ENCODE measurements at regions not wholly inside any gene's neighbourhood (a gene's known extent, or its start where the extent isn't known, plus 50 kb on each side); places are given as distances from the start of the nearest gene placed in this dataset.

DNA sequence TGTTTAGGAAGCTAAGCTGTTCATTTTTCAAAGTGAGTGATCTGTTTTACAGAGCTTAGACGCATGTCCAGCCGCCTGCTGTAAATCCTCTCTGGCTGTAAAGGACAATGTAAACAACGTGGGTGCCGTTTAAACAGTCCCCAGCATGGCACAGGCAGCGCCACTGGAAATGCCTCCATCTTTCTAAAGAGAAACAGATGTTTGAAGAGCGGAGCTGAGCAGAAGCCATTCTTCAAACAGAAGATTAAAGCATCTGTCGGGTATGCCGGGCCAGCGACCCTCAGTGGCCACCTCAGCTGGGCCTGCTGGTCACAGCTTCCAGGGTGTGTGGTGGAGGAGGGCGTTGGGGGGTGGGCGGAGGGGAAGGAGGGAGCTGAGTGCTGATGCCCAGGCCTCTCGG is 138.6 kb downstream of the ERMARD start:
- intact Hi-C loops (cut with micrococcal nuclease; ENCODE audit: unreplicated experiment), result no loop called here
- no TSS peak for BruUV-seq (replicated peaks)
- CTCF ChIA-PET, result no interaction called here

DNA sequence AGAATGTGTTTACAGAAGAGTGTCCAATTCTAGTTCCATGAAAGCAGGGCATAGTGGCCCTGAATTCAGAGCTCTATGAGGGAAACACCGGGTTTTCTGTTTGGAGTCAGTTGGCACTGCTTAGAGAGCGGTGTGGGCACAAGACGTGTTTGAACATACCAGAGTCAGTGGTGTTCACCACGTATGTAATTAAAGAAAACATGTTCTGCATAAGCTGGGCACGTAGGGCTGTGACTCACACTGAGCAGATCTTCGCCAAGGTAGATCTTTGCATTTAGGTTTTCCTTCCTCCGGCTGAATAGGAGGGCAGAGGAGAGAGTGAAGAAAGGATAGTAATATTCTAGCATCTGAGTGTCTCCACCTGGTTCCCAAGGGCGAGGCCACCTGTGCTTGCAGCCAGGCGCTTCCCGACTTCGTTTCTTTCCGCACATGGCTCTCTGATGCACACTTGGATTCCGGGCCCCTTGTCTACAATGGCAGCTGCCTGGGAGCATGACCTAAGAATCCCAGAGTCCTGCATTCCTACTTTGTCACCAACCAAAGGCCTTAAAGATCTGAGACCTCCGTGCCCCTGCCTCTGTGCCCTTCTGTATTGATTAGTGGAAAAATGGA is 136.2 kb downstream of the ERMARD start:
- POLR2A ChIA-PET (ENCODE audit: low non-redundant PET), result no interaction called here

More for the DNA sequence above, 138.6 kb downstream of the ERMARD start:
- Histone ChIP-seq H3K27me3 (replicated peaks; ENCODE audit: insufficient read depth, low read depth, low read length, poor library complexity) (peaks cover 9% of the 10 kb centered on the region), H3K4me3 (ENCODE audit: low read depth, low read length, poor library complexity, severe bottlenecking) (no peak overlapping the region), H3K36me3 (ENCODE audit: insufficient read depth, low read length, poor library complexity, severe bottlenecking) (no peaks in the 10 kb centered on the region), H3K27ac (ENCODE audit: low read depth, low read length, poor library complexity, severe bottlenecking) (no peak overlapping the region), H3K9me3 (ENCODE audit: low read depth, low read length, poor library complexity, severe bottlenecking) (no peaks in the 10 kb centered on the region), H3K4me1 (ENCODE audit: insufficient read depth, low read length, poor library complexity, severe bottlenecking) (no peaks in the 10 kb centered on the region)
- TF ChIP-seq CTCF (conservative IDR thresholded peaks at IDR 0.05; ENCODE audit: low read depth, low read length) (no peak), EZH2 (IDR thresholded peaks at IDR 0.05; ENCODE audit: borderline replicate concordance, low read depth, low read length, poor library complexity, severe bottlenecking) (no peak)
- no peak for DNase-seq (ENCODE audit: low spot score)
- POLR2A ChIA-PET (ENCODE audit: low non-redundant PET), result no interaction called here

GRCh38 chr6:169886631-169887227 is 135.3 kb downstream of the ERMARD start:
- intact Hi-C loops (cut with micrococcal nuclease; ENCODE audit: unreplicated experiment), result no loop called here
- no TSS peak for BruUV-seq (replicated peaks)
- peaks cover 9% of the 10 kb centered on the region for H3K27me3 ChIP-seq (replicated peaks; ENCODE audit: insufficient read depth, low read depth, low read length, poor library complexity)
- H3K4me1 ChIP-seq (ENCODE audit: insufficient read depth, low read length, poor library complexity, severe bottlenecking), result no peaks in the 10 kb centered on the region
- H3K4me3 ChIP-seq (ENCODE audit: low read depth, low read length, poor library complexity, severe bottlenecking), result no peak overlapping the region
- CTCF ChIA-PET, result no interaction called here
- no peak for DNase-seq (ENCODE audit: low spot score)
- H3K36me3 ChIP-seq (ENCODE audit: insufficient read depth, low read length, poor library complexity, severe bottlenecking), result no peaks in the 10 kb centered on the region
- no peak for TF ChIP-seq CTCF (conservative IDR thresholded peaks at IDR 0.05; ENCODE audit: low read depth, low read length)
- no peak for TF ChIP-seq EZH2 (IDR thresholded peaks at IDR 0.05; ENCODE audit: borderline replicate concordance, low read depth, low read length, poor library complexity, severe bottlenecking)
- POLR2A ChIA-PET (ENCODE audit: low non-redundant PET), result no interaction called here
- H3K9me3 ChIP-seq (ENCODE audit: low read depth, low read length, poor library complexity, severe bottlenecking), result no peaks in the 10 kb centered on the region
- no peak overlapping the region for H3K27ac ChIP-seq (ENCODE audit: low read depth, low read length, poor library complexity, severe bottlenecking)

More for the DNA sequence above, 136.2 kb downstream of the ERMARD start:
- DNase-seq (ENCODE audit: low spot score), result no peak
- peaks cover 9% of the 10 kb centered on the region for H3K27me3 ChIP-seq (replicated peaks; ENCODE audit: insufficient read depth, low read depth, low read length, poor library complexity)
- no peaks in the 10 kb centered on the region for H3K36me3 ChIP-seq (ENCODE audit: insufficient read depth, low read length, poor library complexity, severe bottlenecking)
- TF ChIP-seq EZH2 (IDR thresholded peaks at IDR 0.05; ENCODE audit: borderline replicate concordance, low read depth, low read length, poor library complexity, severe bottlenecking) (no peak), CTCF (conservative IDR thresholded peaks at IDR 0.05; ENCODE audit: low read depth, low read length) (no peak)
- no peak overlapping the region for H3K4me3 ChIP-seq (ENCODE audit: low read depth, low read length, poor library complexity, severe bottlenecking)
- BruUV-seq (replicated peaks), result no TSS peak
- intact Hi-C loops (cut with micrococcal nuclease; ENCODE audit: unreplicated experiment), result no loop called here
- CTCF ChIA-PET, result no interaction called here
- H3K4me1 ChIP-seq (ENCODE audit: insufficient read depth, low read length, poor library complexity, severe bottlenecking), result no peaks in the 10 kb centered on the region
- no peaks in the 10 kb centered on the region for H3K9me3 ChIP-seq (ENCODE audit: low read depth, low read length, poor library complexity, severe bottlenecking)
- H3K27ac ChIP-seq (ENCODE audit: low read depth, low read length, poor library complexity, severe bottlenecking), result no peak overlapping the region
